Neural crest cell (in vitro differentiated cells): ENCODE measurements at regions not wholly inside any gene's neighbourhood (a gene's known extent, or its start where the extent isn't known, plus 50 kb on each side); places are given as distances from the start of the nearest gene placed in this dataset.

ENCODE experiments used
- DNase-seq: peaks from one replicate; pipeline ENCODE4 v3.0.0; 2021; ENCODE audit warnings: low read depth, mixed read lengths, low spot score
- H3K27ac Mint-ChIP-seq: one replicate; pipeline ENCODE4 v1.8.0; 2021; ENCODE audit warnings: mild to moderate bottlenecking, mixed read lengths; ENCODE audit not compliant: unreplicated experiment
- H3K27me3 Mint-ChIP-seq: 2 replicates; pipeline ENCODE4 v1.8.0; 2021; ENCODE audit warnings: low read depth, mild to moderate bottlenecking, mixed read lengths
- H3K36me3 Mint-ChIP-seq: 2 replicates; pipeline ENCODE4 v1.8.0; 2021; ENCODE audit warnings: low read depth, mild to moderate bottlenecking, mixed read lengths
- H3K4me1 Mint-ChIP-seq: 2 replicates; pipeline ENCODE4 v1.8.0; 2021; ENCODE audit warnings: mixed read lengths
- H3K4me3 Mint-ChIP-seq: one replicate; pipeline ENCODE4 v1.8.0; 2021; ENCODE audit warnings: mild to moderate bottlenecking, mixed read lengths
- H3K9me3 Mint-ChIP-seq: 2 replicates; pipeline ENCODE4 v1.8.0; 2021; ENCODE audit warnings: mixed read lengths
- CTCF ChIP-seq: fragments of 200-600 bp; sonication (generic); conservative IDR thresholded peaks from 2 replicates; pipeline ENCODE4 v1.5.0; 2021; ENCODE audit warnings: antibody characterized with exemption, mild to moderate bottlenecking

- TF ChIP-seq CTCF = no peak
- Mint-ChIP-seq H3K9me3 (peaks cover 6% of the 10 kb centered on the region), H3K27me3 (no peaks in the 10 kb centered on the region)
These were observed 112.6 kb downstream of the CDC5L start for GRCh38 chr6:44500074-44500473.

GRCh38 chr6:44503471-44503870, 116.0 kb downstream of the CDC5L start:
- no peak for TF ChIP-seq CTCF
- Mint-ChIP-seq H3K36me3 (peaks cover 4% of the 10 kb centered on the region), H3K4me1 (no peaks in the 10 kb centered on the region), H3K4me3 (no peak overlapping the region), H3K27ac (no peak overlapping the region), H3K27me3 (no peaks in the 10 kb centered on the region), H3K9me3 (peaks cover 6% of the 10 kb centered on the region)
- no peak for DNase-seq

More at GRCh38 chr6:44500074-44500473, 112.6 kb downstream of the CDC5L start:
- DNase-seq = no peak
- H3K36me3 Mint-ChIP-seq = peaks cover 4% of the 10 kb centered on the region
- no peaks in the 10 kb centered on the region for H3K4me1 Mint-ChIP-seq
- H3K4me3 Mint-ChIP-seq = no peak overlapping the region
- H3K27ac Mint-ChIP-seq = no peak overlapping the region

GRCh38 chr6:44504301-44504791, 116.8 kb downstream of the CDC5L start:
- no peaks in the 10 kb centered on the region for H3K4me1 Mint-ChIP-seq
- no peak for TF ChIP-seq CTCF
- no peaks in the 10 kb centered on the region for H3K27me3 Mint-ChIP-seq
- no peak for DNase-seq
- H3K27ac Mint-ChIP-seq = no peak overlapping the region
- peaks cover 6% of the 10 kb centered on the region for H3K9me3 Mint-ChIP-seq
- peaks cover 4% of the 10 kb centered on the region for H3K36me3 Mint-ChIP-seq
- no peak overlapping the region for H3K4me3 Mint-ChIP-seq

GRCh38 chr6:44505751-44506150, 118.2 kb downstream of the CDC5L start:
- peaks cover 8% of the 10 kb centered on the region for H3K9me3 Mint-ChIP-seq
- H3K4me1 Mint-ChIP-seq = no peaks in the 10 kb centered on the region
- DNase-seq = no peak
- no peak overlapping the region for H3K4me3 Mint-ChIP-seq
- TF ChIP-seq CTCF = no peak
- H3K36me3 Mint-ChIP-seq = peaks cover 4% of the 10 kb centered on the region
- no peak overlapping the region for H3K27ac Mint-ChIP-seq
- H3K27me3 Mint-ChIP-seq = no peaks in the 10 kb centered on the region

GRCh38 chr6:44507014-44507413, 119.5 kb downstream of the CDC5L start:
- Mint-ChIP-seq H3K36me3 (no peaks in the 10 kb centered on the region), H3K4me1 (no peaks in the 10 kb centered on the region), H3K4me3 (no peak overlapping the region), H3K9me3 (peaks cover 5% of the 10 kb centered on the region), H3K27ac (no peak overlapping the region), H3K27me3 (no peaks in the 10 kb centered on the region)
- DNase-seq = no peak
- no peak for TF ChIP-seq CTCF

- no peaks in the 10 kb centered on the region for H3K4me1 Mint-ChIP-seq
- H3K27ac Mint-ChIP-seq = no peak overlapping the region
- H3K36me3 Mint-ChIP-seq = no peaks in the 10 kb centered on the region
- no peaks in the 10 kb centered on the region for H3K27me3 Mint-ChIP-seq
- no peak for DNase-seq
- no peak for TF ChIP-seq CTCF
- H3K9me3 Mint-ChIP-seq = peaks cover 5% of the 10 kb centered on the region
- H3K4me3 Mint-ChIP-seq = no peak overlapping the region
These were observed 121.1 kb downstream of the CDC5L start for GRCh38 chr6:44508646-44509045.
